GM20000 (cell line): ENCODE measurements at regions not wholly inside any gene's neighbourhood (a gene's known extent, or its start where the extent isn't known, plus 50 kb on each side); places are given as distances from the start of the nearest gene placed in this dataset.

Source experiments
- DNase-seq: peaks from one replicate; pipeline ENCODE4 v3.0.0; 2012; ENCODE audit warnings: low spot score
- CTCF ChIP-seq: IDR thresholded peaks from 2 replicates; pipeline ENCODE4 v1.5.1; 2012; ENCODE audit warnings: mild to moderate bottlenecking, control low read depth; ENCODE audit errors: extremely low read depth, missing control alignments

GRCh38 chr2:58903427-58903826, 662.3 kb upstream of the FANCL start:
- no peak for TF ChIP-seq CTCF

GRCh38 chr2:58900246-58901027, 659.3 kb upstream of the FANCL start:
- DNase-seq: no peak
- TF ChIP-seq CTCF: no peak

More at GRCh38 chr2:58903427-58903826, 662.3 kb upstream of the FANCL start:
- no peak for DNase-seq

GRCh38 chr2:58899692-58900091, 658.6 kb upstream of the FANCL start:
- no peak for TF ChIP-seq CTCF
- DNase-seq: no peak

- DNase-seq: no peak
These were observed 655.5 kb upstream of the FANCL start for GRCh38 chr2:58896638-58897037.

GRCh38 chr2:58895857-58896256, 654.7 kb upstream of the FANCL start:
- no peak for TF ChIP-seq CTCF
- DNase-seq: no peak

More at GRCh38 chr2:58896638-58897037, 655.5 kb upstream of the FANCL start:
- no peak for TF ChIP-seq CTCF

GRCh38 chr2:58893656-58894351, 652.7 kb upstream of the FANCL start:
- no peak for TF ChIP-seq CTCF
- no peak for DNase-seq

- TF ChIP-seq CTCF: no peak
- no peak for DNase-seq
These were observed 650.8 kb upstream of the FANCL start for GRCh38 chr2:58891828-58892377.
